Erythroblast (primary cell): ENCODE measurements at regions not wholly inside any gene's neighbourhood (a gene's known extent, or its start where the extent isn't known, plus 50 kb on each side); places are given as distances from the start of the nearest gene placed in this dataset.

ENCODE experiments used
- GATA1 ChIP-seq: IDR thresholded peaks from 2 replicates; pipeline ENCODE4 v1.6.1; 2011; ENCODE audit warnings: low read depth, mild to moderate bottlenecking, control low read depth, low read length, moderate library complexity
- POLR2A ChIP-seq: IDR thresholded peaks from 2 replicates; pipeline ENCODE4 v1.6.1; 2011; ENCODE audit warnings: mild to moderate bottlenecking, low read length

DNA sequence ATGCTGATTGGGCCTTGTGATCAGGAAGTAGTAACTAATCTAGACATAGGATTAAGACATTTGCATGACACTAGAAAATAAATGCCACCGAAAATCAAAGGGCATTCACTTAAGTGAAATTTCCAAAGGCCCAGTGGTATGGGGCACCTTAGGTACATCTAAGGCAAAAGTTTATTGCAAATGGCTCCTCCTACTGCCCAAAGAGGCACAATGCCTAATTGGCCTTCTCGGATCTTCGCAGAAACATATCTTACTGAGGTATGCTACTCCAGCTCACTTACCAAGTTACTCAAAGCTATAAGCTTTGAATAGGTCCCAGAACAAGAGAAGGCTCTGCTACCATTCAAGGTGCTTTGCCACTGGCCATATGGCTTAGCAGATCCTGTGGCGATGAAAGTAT, 174.8 kb upstream of the CXCL13 start:
- TF ChIP-seq POLR2A: no peak
- TF ChIP-seq GATA1: no peak
